Tibial nerve (tissue), 3 donors: ENCODE measurements at regions not wholly inside any gene's neighbourhood (a gene's known extent, or its start where the extent isn't known, plus 50 kb on each side); places are given as distances from the start of the nearest gene placed in this dataset.

Source experiments
- POLR2A ChIP-seq, 2 donors: fragments of 450-650 bp; IDR thresholded peaks; one replicate each; pipeline ENCODE4 v1.6.1; 2017; ENCODE audit warnings: antibody characterized with exemption in 2 of 2, mild to moderate bottlenecking in 2 of 2, moderate library complexity in 2 of 2
- TF ChIP-seq, protein P1 (sequence below), 5 experiments: fragments of 200-600 bp in 3 of 5; fragments of 450-650 bp in 2 of 5; sonication (generic) in 3 of 5; IDR thresholded peaks; one replicate each; pipeline ENCODE4 v1.5.1; 2016 to 2019; ENCODE audit warnings: antibody characterized with exemption in 5 of 5, mild to moderate bottlenecking in 3 of 5, moderate library complexity in 2 of 5

DNA sequence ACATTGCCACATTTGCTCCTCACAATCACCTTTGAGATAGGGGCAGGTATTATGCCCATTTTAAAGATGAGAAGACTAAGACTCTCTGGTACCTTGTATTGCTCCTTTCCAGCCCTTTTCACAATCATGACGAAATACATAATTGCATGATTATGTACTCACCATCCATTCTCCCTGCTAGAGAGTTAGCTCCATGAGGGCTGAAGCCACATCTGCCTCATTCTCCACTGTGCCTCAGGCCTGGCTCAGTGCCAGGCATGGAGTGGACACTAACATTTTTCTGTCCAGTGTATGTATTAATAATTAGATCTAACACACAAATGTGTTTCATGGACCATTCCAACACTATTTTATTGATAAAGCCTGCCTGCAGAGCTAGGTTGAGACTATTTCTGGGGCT is 191.4 kb downstream of the MINAR1 start:
- TF ChIP-seq, protein P1, sequence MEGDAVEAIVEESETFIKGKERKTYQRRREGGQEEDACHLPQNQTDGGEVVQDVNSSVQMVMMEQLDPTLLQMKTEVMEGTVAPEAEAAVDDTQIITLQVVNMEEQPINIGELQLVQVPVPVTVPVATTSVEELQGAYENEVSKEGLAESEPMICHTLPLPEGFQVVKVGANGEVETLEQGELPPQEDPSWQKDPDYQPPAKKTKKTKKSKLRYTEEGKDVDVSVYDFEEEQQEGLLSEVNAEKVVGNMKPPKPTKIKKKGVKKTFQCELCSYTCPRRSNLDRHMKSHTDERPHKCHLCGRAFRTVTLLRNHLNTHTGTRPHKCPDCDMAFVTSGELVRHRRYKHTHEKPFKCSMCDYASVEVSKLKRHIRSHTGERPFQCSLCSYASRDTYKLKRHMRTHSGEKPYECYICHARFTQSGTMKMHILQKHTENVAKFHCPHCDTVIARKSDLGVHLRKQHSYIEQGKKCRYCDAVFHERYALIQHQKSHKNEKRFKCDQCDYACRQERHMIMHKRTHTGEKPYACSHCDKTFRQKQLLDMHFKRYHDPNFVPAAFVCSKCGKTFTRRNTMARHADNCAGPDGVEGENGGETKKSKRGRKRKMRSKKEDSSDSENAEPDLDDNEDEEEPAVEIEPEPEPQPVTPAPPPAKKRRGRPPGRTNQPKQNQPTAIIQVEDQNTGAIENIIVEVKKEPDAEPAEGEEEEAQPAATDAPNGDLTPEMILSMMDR (IDR thresholded peaks at IDR 0.05), result no peak
- no peak for TF ChIP-seq POLR2A (IDR thresholded peaks at IDR 0.05)
